ENCODE measurements at regions not wholly inside any gene's neighbourhood (a gene's known extent, or its start where the extent isn't known, plus 50 kb on each side); places are given as distances from the start of the nearest gene placed in this dataset.

GRCh38 chr1:157218671-157219070 is 80.5 kb upstream of the ETV3 start:
- TF ChIP-seq POLR2A (IDR thresholded peaks at IDR 0.05) (no peak), CTCF (IDR thresholded peaks at IDR 0.05) (no peak)

Data from lower leg skin (tissue), 3 donors.